ENCODE measurements at regions not wholly inside any gene's neighbourhood (a gene's known extent, or its start where the extent isn't known, plus 50 kb on each side); places are given as distances from the start of the nearest gene placed in this dataset.
"Not testable (repeated sequence)": the region's sequence is repeated elsewhere in the genome, so short reads cannot be mapped to it uniquely, and the experiment has no call there.

GRCh38 chr12:97616946-97617345 lies 154.3 kb downstream of the RMST start:
- no peak for DNase-seq

DNA sequence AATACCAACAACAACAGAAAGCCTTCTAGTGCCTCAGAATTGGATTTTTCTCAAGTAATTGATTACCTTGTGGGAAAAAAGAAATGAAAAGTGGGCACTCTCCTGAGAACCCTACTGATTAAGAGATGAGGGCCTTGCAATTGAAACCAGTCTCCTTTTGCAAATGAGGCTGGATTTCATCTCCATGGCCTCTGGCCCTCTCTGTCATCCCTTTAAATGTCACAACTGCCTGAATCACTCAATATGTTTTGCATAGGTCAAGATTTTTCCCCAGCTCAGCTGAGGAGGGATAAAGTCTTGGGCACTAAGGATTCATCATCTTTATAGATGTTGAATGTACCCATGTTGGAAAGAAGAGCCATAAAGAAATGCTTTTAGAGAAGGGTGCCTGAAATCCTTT lies 166.4 kb downstream of the RMST start:
- DNase-seq = no peak

- no peak for DNase-seq
These were observed 166.8 kb downstream of the RMST start for GRCh38 chr12:97629382-97629781.

DNA sequence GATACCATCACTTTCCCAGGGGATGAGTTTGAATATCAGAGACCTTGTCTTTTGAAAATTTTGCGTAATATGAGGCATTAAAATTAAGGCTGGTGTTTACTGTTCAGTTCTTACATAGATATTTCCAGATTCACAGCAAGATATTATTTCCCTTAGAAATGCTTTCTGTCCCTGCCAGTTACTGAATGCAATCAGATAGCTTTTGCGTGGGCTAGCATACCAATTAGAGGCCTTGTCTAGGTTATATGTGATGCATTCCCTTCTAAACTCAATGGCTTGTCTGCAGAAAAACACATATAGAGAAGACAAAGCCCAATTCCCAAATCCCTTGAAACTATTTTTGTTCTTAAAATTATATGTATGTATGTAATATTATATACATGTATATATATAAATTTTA lies 167.8 kb downstream of the RMST start:
- DNase-seq = no peak

DNA sequence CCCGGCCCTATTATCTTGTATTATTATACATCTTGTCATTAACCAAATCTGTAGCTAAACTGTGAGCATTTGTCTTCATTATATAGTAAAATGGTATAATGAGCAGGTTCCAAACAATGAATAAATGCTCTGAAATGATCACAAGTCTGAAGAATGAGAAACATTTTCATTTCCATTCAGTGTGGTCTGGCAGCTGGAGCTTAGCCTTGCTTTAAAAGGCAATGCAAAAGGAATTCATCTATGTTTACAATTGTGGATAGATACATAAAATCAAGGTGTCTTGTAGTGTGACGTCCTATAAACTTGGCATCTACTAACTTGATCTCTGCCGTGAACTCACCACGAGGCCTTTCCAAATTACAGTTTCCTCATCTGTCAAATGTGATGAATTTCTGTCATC lies 168.3 kb downstream of the RMST start:
- no peak for DNase-seq

DNA sequence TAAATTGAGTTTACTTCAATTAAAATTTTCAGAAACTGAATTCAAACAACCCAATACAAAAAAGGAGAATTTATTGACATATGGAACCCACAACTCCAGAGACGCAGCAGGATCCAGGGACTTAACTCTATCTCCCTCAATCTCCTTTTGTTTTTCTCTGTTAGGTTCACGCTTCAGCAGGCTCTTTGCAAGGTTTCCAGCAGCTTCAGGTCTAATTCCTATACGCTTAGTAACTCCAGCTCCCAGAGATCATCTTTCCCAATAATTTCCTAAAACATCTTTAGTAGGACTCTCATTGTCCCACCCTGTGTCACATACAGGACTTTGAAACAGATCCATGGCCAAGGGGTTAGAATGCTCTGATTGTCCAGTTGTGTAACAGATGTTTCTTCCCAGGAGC lies 175.2 kb downstream of the RMST start:
- DNase-seq = no peak

GRCh38 chr12:97638739-97639138 lies 176.1 kb downstream of the RMST start:
- no peak for DNase-seq

GRCh38 chr12:97639702-97640101 lies 177.1 kb downstream of the RMST start:
- DNase-seq = no peak

GRCh38 chr12:97640826-97641225 lies 178.2 kb downstream of the RMST start:
- DNase-seq = no peak

GRCh38 chr12:97642911-97643310 lies 180.3 kb downstream of the RMST start:
- no peak for DNase-seq

GRCh38 chr12:97643924-97644323 lies 181.3 kb downstream of the RMST start:
- no peak for DNase-seq

- no peak for DNase-seq
These were observed 183.1 kb downstream of the RMST start for GRCh38 chr12:97645726-97646125.

DNA sequence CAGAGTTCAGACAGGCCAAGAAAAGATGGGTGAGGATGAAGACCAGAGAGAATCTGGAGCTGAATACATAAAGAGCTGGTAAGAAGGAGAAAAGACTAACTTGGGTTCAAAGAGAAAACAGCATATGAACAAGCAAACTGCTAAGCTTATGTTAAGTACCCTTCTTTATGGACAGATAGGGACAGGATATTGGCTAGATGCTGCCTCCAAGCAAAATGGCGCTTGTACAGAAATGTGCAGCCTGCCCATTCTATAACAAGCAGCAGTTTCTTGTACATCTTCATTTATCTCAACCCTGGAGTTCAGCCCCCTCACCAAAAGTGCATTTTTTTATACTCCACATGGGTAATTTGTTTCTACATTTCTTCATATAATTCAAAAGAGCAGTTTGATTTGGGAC lies 184.5 kb downstream of the RMST start:
- no peak for DNase-seq

GRCh38 chr12:97650242-97650641 lies 187.6 kb downstream of the RMST start:
- no peak for DNase-seq

- DNase-seq = not testable (repeated sequence)
These were observed 193.9 kb downstream of the RMST start for GRCh38 chr12:97656548-97656947.

- no peak for DNase-seq
These were observed 196.7 kb downstream of the RMST start for GRCh38 chr12:97659117-97659880.

DNA sequence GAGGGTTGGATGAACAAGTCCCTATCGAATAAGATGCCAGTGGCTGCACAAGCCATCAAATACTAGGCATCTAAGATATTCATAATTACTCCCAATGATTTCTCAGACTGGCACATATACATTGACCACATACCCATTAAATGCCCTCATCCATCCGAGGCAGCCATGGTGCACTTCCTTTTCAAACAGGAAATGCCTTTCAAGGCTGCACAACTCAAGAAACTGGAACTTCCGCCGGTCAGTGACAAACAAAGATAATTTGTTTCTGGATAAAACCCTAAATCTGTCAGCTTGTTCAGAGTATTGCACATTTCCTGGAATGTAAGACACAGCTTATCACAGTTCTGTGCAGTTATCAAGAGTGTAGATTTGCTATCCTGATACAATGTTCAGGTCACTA lies 203.7 kb downstream of the RMST start:
- DNase-seq = no peak

DNA sequence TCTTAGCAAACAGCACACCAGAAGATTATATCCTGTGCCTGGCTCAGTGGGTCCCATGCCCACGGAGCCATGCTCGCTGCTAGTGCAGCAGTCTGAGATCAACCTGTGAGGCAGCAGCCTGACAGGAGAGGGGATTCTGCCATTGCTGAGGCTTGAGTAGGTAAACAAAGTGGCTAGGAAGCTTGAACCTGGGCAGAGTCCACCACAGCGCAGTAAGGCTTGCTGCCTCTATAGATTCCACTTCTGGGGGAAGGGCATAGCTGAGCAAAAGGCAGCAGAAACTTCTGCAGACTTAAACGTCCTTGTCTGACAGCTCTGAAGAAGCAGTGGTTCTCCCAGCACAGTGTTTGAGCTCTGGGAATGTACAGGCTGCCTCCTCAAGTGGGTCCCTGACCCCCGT lies 210.3 kb downstream of the RMST start:
- no peak for DNase-seq

GRCh38 chr12:97680751-97681150 lies 218.1 kb downstream of the RMST start:
- DNase-seq = no peak

DNA sequence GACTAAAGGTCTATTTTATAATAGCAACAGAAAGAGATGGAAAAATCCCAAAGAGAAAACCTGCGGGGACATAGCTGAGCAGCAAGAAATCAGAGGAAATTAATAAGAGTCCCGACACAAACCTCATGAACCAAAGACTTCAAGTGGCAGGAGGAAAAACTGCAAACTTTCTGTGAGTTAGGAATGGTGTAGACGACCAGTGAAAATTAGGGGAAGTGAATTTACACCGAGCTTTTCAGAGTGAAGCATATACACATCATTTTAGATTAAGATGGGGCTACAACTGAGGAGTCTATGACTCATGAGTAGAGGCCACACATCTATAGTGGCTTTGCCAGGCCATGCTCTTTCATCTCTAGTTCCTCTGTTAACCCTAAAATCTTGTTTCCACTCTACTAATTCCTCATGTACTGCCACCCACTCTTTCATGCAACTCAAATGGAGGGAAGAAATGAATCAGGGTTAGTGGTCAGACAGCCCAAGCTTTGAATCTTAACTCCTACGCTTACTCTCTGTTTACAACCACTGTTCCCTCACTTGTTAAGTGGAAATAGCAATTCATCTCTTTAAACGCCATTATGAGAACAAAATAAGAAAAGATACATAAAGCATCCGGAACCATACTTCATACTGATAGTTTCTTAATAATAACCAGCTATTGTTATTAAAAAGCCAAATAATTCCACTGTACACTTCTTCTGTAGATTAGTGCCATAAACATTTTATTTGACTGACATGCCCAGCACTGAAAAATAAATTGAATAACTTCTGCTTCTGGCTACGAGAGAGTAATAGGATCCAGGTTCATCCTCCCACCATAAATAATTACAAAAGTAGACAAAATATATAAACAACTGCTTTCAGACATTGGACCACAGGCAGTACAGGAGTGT lies 219.3 kb downstream of the RMST start:
- no peak for DNase-seq

DNA sequence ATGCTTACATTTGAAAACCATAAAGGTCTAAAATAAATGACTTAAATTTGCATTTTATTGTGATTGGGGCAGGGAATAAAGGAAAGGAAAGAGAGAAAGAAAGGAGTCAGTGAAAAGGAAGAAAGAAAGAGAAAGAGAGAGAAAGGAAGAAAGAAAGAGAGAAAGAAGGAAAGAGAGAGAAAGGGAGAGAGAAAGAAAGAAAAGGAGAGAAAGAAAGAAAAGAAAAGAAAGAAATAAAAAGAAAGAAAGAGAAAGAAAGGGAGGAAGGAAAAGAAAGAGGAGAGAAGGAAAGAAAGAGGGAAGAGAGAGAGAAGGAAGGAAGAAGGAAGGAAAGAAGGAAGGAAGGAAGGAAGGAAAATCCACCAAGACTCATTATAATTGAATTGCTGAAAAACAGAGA lies 222.8 kb downstream of the RMST start:
- no peak for DNase-seq

GRCh38 chr12:97701901-97702300 lies 239.3 kb downstream of the RMST start:
- no peak for DNase-seq

DNA sequence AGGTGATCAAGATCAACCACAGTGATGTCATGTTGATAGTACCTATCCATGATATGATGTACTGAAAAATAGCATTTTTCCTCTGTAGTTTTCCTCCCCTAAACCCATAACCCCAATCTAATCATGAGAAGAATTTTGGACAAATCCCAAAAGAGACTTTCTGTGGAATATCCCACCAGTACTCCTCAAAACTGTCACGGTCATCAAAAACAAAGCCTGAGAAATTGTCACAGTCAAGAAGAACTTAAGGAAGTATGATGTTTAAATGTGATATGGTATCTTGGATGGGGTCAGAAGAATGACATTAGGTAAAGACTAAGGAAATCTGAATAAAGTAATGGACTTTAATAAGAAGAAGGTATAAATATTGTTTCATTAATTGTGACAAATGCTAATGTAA lies 248.8 kb downstream of the RMST start:
- DNase-seq = no peak

DNA sequence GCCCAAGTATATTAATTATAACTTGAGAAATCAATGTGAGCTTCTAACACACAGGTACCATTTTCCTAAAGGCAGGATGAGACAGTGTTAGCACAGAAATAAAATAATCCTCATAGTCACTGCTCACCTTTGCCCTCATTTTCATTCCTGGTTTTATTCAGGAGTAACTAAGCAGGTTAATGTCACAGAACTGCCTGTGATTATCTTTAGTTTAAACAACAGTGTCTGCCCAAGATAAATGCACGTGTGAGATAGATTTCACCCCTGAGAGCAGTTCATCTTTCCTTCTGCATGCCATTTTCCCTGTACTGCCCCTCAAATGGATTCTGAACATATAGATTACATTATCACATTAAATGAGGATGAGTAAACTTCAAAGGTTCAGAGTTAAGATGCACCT lies 250.7 kb downstream of the RMST start:
- DNase-seq = no peak
